GM19351 (cell line): ENCODE measurements at regions not wholly inside any gene's neighbourhood (a gene's known extent, or its start where the extent isn't known, plus 50 kb on each side); places are given as distances from the start of the nearest gene placed in this dataset.

Experiments used
- ATAC-seq: cut with Tn5 transposase; IDR thresholded peaks from one replicate; pipeline ENCODE4 v1.9.1; 2021; ENCODE audit warnings: mild to moderate bottlenecking, moderate library complexity; ENCODE audit not compliant: unreplicated experiment

- no peak for ATAC-seq
These were observed 179.7 kb downstream of the ST6GAL2 start for GRCh38 chr2:106706283-106706682.

GRCh38 chr2:106708209-106708608 is 177.8 kb downstream of the ST6GAL2 start:
- no peak for ATAC-seq

GRCh38 chr2:106709229-106709628 is 176.7 kb downstream of the ST6GAL2 start:
- no peak for ATAC-seq

GRCh38 chr2:106719222-106719621 is 166.7 kb downstream of the ST6GAL2 start:
- no peak for ATAC-seq

- no peak for ATAC-seq
These were observed 165.9 kb downstream of the ST6GAL2 start for GRCh38 chr2:106720026-106720425.

DNA sequence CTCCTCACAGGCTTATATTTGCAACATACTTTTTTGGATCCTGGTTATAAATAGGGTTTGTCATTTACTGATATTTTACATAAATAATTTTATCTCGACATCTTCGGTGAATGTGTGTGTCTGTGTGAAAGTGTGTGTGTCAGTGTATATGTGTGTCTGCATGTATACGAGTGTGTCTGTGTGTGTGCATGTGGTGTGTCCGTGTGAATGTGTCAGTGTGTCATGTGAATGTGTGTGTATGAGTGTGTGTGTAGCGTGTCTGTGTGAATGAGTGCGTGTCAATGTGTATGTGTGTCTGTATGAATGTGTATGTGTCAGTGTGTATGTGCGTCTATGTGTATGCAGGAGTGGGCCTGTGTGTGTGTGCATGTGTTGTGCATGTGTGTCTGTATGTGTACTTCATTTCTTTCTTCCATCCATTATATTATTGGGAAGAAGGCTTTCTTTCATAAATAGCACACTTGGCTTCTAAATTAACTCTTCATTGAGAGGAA is 161.6 kb downstream of the ST6GAL2 start:
- no peak for ATAC-seq

GRCh38 chr2:106734165-106734564 is 151.8 kb downstream of the ST6GAL2 start:
- no peak for ATAC-seq

GRCh38 chr2:106735807-106736206 is 150.2 kb downstream of the ST6GAL2 start:
- ATAC-seq, result no peak

GRCh38 chr2:106736221-106736620 is 149.7 kb downstream of the ST6GAL2 start:
- no peak for ATAC-seq

- ATAC-seq, result no peak
These were observed 140.5 kb downstream of the ST6GAL2 start for GRCh38 chr2:106745468-106745867.

DNA sequence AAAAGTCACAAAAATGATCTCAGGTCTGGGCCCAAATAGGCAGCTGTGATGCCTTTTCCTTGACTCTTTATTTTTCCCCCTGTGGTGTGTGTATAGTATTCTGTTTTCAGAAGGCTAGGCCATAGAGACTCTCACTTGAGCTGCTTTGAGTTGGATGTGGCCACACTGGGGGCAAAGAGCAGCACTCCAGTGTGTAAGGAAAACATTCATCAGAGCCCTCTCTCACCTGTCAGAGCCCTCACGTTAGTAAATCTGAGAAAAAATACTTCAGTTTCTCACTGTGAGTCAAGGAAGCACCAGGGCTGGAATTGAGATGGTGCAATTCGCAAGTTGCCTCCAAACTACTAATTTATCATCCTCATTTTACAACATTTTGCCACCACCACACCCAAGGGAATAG is 136.1 kb downstream of the ST6GAL2 start:
- no peak for ATAC-seq
